C4-2B (cell line): ENCODE measurements at regions not wholly inside any gene's neighbourhood (a gene's known extent, or its start where the extent isn't known, plus 50 kb on each side); places are given as distances from the start of the nearest gene placed in this dataset.

Experiments
- H3K27ac ChIP-seq: fragments of 450-650 bp; 2 replicates; pipeline ENCODE4 v1.5.1; 2017
- CTCF ChIP-seq: fragments of 450-650 bp; conservative IDR thresholded peaks from 2 replicates; pipeline ENCODE4 v1.5.1; 2017; ENCODE audit warnings: mild to moderate bottlenecking
- ZFX ChIP-seq: fragments of 450-650 bp; IDR thresholded peaks from 2 replicates; pipeline ENCODE4 v1.6.1; 2017

GRCh38 chr6:90432937-90433336, 136.3 kb upstream of the BACH2 start:
- no peak for TF ChIP-seq ZFX
- no peak for TF ChIP-seq CTCF
- H3K27ac ChIP-seq = no peak overlapping the region

GRCh38 chr6:90432041-90432775, 135.6 kb upstream of the BACH2 start:
- H3K27ac ChIP-seq = no peak overlapping the region
- TF ChIP-seq CTCF (no peak), ZFX (no peak)

- no peak overlapping the region for H3K27ac ChIP-seq
- TF ChIP-seq CTCF = no peak
- TF ChIP-seq ZFX = no peak
These were observed 134.9 kb upstream of the BACH2 start for GRCh38 chr6:90431576-90431975.

- H3K27ac ChIP-seq = no peak overlapping the region
- TF ChIP-seq ZFX = no peak
- no peak for TF ChIP-seq CTCF
These were observed 133.1 kb upstream of the BACH2 start for GRCh38 chr6:90429713-90430112.

- TF ChIP-seq ZFX (no peak), CTCF (no peak)
- H3K27ac ChIP-seq = no peak overlapping the region
These were observed 131.9 kb upstream of the BACH2 start for GRCh38 chr6:90428514-90428913.

- no peak for TF ChIP-seq ZFX
- no peak for TF ChIP-seq CTCF
- H3K27ac ChIP-seq = no peak overlapping the region
These were observed 128.6 kb upstream of the BACH2 start for GRCh38 chr6:90425161-90425641.

- H3K27ac ChIP-seq = no peak overlapping the region
- TF ChIP-seq CTCF (no peak), ZFX (no peak)
These were observed 127.9 kb upstream of the BACH2 start for GRCh38 chr6:90424580-90424979.
